ENCODE measurements at regions not wholly inside any gene's neighbourhood (a gene's known extent, or its start where the extent isn't known, plus 50 kb on each side); places are given as distances from the start of the nearest gene placed in this dataset.

GRCh38 chr12:75945581-75945980 lies 86.0 kb downstream of the PHLDA1 start:
- no peak for TF ChIP-seq EGR1 (IDR thresholded peaks at IDR 0.05)
- no peak for TF ChIP-seq TCF12 (IDR thresholded peaks at IDR 0.05; ENCODE audit: low read depth)
- TF ChIP-seq EP300 (IDR thresholded peaks at IDR 0.05; ENCODE audit: borderline replicate concordance) = no peak
- no peak for TF ChIP-seq FOXM1 (IDR thresholded peaks at IDR 0.05; ENCODE audit: borderline replicate concordance, low read depth)
- no peak for TF ChIP-seq ZBTB7A (IDR thresholded peaks at IDR 0.05; ENCODE audit: low read depth)
- no peak for TF ChIP-seq RAD21 (IDR thresholded peaks at IDR 0.05; ENCODE audit: low read depth)
- TF ChIP-seq, protein P1, sequence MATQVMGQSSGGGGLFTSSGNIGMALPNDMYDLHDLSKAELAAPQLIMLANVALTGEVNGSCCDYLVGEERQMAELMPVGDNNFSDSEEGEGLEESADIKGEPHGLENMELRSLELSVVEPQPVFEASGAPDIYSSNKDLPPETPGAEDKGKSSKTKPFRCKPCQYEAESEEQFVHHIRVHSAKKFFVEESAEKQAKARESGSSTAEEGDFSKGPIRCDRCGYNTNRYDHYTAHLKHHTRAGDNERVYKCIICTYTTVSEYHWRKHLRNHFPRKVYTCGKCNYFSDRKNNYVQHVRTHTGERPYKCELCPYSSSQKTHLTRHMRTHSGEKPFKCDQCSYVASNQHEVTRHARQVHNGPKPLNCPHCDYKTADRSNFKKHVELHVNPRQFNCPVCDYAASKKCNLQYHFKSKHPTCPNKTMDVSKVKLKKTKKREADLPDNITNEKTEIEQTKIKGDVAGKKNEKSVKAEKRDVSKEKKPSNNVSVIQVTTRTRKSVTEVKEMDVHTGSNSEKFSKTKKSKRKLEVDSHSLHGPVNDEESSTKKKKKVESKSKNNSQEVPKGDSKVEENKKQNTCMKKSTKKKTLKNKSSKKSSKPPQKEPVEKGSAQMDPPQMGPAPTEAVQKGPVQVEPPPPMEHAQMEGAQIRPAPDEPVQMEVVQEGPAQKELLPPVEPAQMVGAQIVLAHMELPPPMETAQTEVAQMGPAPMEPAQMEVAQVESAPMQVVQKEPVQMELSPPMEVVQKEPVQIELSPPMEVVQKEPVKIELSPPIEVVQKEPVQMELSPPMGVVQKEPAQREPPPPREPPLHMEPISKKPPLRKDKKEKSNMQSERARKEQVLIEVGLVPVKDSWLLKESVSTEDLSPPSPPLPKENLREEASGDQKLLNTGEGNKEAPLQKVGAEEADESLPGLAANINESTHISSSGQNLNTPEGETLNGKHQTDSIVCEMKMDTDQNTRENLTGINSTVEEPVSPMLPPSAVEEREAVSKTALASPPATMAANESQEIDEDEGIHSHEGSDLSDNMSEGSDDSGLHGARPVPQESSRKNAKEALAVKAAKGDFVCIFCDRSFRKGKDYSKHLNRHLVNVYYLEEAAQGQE (IDR thresholded peaks at IDR 0.05; ENCODE audit: low read depth) = no peak
- TF ChIP-seq TEAD4 (IDR thresholded peaks at IDR 0.05) = no peak
- no peak for TF ChIP-seq USF1 (IDR thresholded peaks at IDR 0.05)
- TF ChIP-seq NFIC (IDR thresholded peaks at IDR 0.05) = no peak
- TF ChIP-seq MAX (IDR thresholded peaks at IDR 0.05) = no peak
- no peak for TF ChIP-seq CEBPB (IDR thresholded peaks at IDR 0.05)
- TF ChIP-seq TAF1 (IDR thresholded peaks at IDR 0.05; ENCODE audit: low read depth) = no peak
- TF ChIP-seq CREB1 (IDR thresholded peaks at IDR 0.05; ENCODE audit: low read depth) = no peak
- no peak for TF ChIP-seq YY1 (IDR thresholded peaks at IDR 0.05; ENCODE audit: low read depth)

GRCh38 chr12:75944905-75945432 lies 86.6 kb downstream of the PHLDA1 start:
- no peak for TF ChIP-seq NFIC (IDR thresholded peaks at IDR 0.05)
- TF ChIP-seq TAF1 (IDR thresholded peaks at IDR 0.05; ENCODE audit: low read depth) = no peak
- no peak for TF ChIP-seq RAD21 (IDR thresholded peaks at IDR 0.05; ENCODE audit: low read depth)
- TF ChIP-seq CREB1 (IDR thresholded peaks at IDR 0.05; ENCODE audit: low read depth) = no peak
- TF ChIP-seq FOXM1 (IDR thresholded peaks at IDR 0.05; ENCODE audit: borderline replicate concordance, low read depth) = no peak
- no peak for TF ChIP-seq TEAD4 (IDR thresholded peaks at IDR 0.05)
- TF ChIP-seq, protein P1 (IDR thresholded peaks at IDR 0.05; ENCODE audit: low read depth) = no peak
- TF ChIP-seq USF1 (IDR thresholded peaks at IDR 0.05) = no peak
- TF ChIP-seq ZBTB7A (IDR thresholded peaks at IDR 0.05; ENCODE audit: low read depth) = no peak
- TF ChIP-seq YY1 (IDR thresholded peaks at IDR 0.05; ENCODE audit: low read depth) = no peak

DNA sequence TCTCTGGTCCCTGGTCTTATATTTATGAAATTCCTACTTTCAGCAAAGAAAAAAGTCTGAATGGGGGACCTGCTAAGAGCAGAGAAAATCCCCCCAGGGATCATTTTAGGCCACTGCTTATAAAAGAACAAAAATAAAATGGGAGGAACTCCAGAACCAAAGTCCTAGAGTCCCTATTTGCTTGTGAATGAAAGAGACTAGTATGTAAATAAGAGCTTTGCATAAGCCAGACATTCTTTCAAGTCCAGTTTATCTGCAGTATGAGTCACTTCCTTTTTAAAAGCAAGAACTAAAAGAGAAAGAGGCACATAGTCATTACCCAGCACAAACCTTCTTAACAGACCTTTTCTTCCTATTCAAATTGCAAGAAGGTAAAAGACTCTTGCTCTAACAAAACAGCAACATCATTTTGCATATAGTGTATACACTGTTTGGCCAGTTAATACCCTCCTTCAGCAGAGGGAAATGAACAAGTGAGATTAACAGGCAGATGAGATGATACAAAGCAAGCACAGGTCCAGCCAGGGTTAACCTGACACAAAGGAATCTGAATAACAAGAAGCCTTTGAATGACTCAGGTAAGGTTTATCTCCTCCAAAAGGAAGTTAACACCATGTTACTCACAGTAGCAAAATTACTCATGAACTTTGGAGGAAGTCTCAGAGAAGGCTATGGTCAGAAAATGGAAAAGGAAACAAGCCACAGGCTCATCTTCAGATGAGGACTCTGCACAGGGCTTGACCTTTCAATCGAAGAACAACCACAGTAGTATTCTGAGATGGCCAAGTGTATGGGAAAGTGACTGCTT lies 87.3 kb downstream of the PHLDA1 start:
- TF ChIP-seq NFIC (IDR thresholded peaks at IDR 0.05) (no peak), EGR1 (IDR thresholded peaks at IDR 0.05) (no peak), CEBPB (IDR thresholded peaks at IDR 0.05) (no peak), TCF12 (IDR thresholded peaks at IDR 0.05; ENCODE audit: low read depth) (no peak), YY1 (IDR thresholded peaks at IDR 0.05; ENCODE audit: low read depth) (no peak), TEAD4 (IDR thresholded peaks at IDR 0.05) (no peak), EP300 (IDR thresholded peaks at IDR 0.05; ENCODE audit: borderline replicate concordance) (no peak), TAF1 (IDR thresholded peaks at IDR 0.05; ENCODE audit: low read depth) (no peak), MAX (IDR thresholded peaks at IDR 0.05) (no peak), CREB1 (IDR thresholded peaks at IDR 0.05; ENCODE audit: low read depth) (no peak)
- TF ChIP-seq, protein P1 (IDR thresholded peaks at IDR 0.05; ENCODE audit: low read depth) = no peak

DNA sequence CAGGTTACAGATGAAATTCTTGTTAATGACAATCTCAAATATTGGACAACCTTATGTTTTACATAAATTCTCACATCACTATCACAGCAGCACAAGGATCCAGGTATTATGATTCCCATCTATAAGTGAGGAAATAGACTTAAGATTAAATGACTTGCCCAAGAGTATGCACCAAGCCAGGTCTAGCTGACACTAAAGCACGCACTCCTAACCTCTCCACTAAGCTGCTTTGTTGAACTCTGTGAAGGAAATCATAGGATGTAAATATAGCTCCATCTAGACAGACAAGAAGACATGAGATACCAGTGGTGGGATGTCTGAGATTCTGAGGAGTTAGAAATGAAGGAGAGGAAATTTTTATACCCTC lies 87.9 kb downstream of the PHLDA1 start:
- TF ChIP-seq, protein P1 (IDR thresholded peaks at IDR 0.05; ENCODE audit: low read depth) = no peak
- TF ChIP-seq FOXM1 (IDR thresholded peaks at IDR 0.05; ENCODE audit: borderline replicate concordance, low read depth) (no peak), ZBTB7A (IDR thresholded peaks at IDR 0.05; ENCODE audit: low read depth) (no peak), TAF1 (IDR thresholded peaks at IDR 0.05; ENCODE audit: low read depth) (no peak), EP300 (IDR thresholded peaks at IDR 0.05; ENCODE audit: borderline replicate concordance) (no peak), YY1 (IDR thresholded peaks at IDR 0.05; ENCODE audit: low read depth) (no peak), RAD21 (IDR thresholded peaks at IDR 0.05; ENCODE audit: low read depth) (no peak), TCF12 (IDR thresholded peaks at IDR 0.05; ENCODE audit: low read depth) (no peak), CEBPB (IDR thresholded peaks at IDR 0.05) (no peak), TEAD4 (IDR thresholded peaks at IDR 0.05) (no peak), EGR1 (IDR thresholded peaks at IDR 0.05) (no peak), USF1 (IDR thresholded peaks at IDR 0.05) (no peak), CREB1 (IDR thresholded peaks at IDR 0.05; ENCODE audit: low read depth) (no peak), NFIC (IDR thresholded peaks at IDR 0.05) (no peak), MAX (IDR thresholded peaks at IDR 0.05) (no peak)

Measured in Ishikawa (cell line).